Activated naive CD4-positive, alpha-beta T cell treated with anti-CD3 and anti-CD28 coated beads for 36 hours (primary cell): ENCODE measurements at regions not wholly inside any gene's neighbourhood (a gene's known extent, or its start where the extent isn't known, plus 50 kb on each side); places are given as distances from the start of the nearest gene placed in this dataset.

Experiments
- CTCF ChIA-PET: fragments of 350-600 bp; sonication (Branson Sonifier 250); formaldehyde crosslinking; loops from one replicate; lab custom pipeline; 2021; ENCODE audit warnings: antibody characterized with exemption; lab: Charles Lee
- DNase-seq: peaks from one replicate; pipeline ENCODE4 v3.0.0-alpha.2; 2020
- H3K27ac Mint-ChIP-seq: one replicate; pipeline ENCODE4 v1.8.0; 2021; ENCODE audit warnings: mild to moderate bottlenecking, mixed read lengths
- H3K27me3 Mint-ChIP-seq: one replicate; pipeline ENCODE4 v1.8.0; 2021; ENCODE audit warnings: low read depth, mixed read lengths
- H3K36me3 Mint-ChIP-seq: one replicate; pipeline ENCODE4 v1.8.0; 2021; ENCODE audit warnings: low read depth, mixed read lengths
- H3K4me1 Mint-ChIP-seq: one replicate; pipeline ENCODE4 v1.8.0; 2021; ENCODE audit warnings: low read depth, mixed read lengths
- H3K4me3 Mint-ChIP-seq: one replicate; pipeline ENCODE4 v1.8.0; 2021; ENCODE audit warnings: mild to moderate bottlenecking, moderate library complexity, mixed read lengths
- H3K9me3 Mint-ChIP-seq: one replicate; pipeline ENCODE4 v1.8.0; 2021; ENCODE audit warnings: mixed read lengths
- intact Hi-C: fragments of 100-400 bp; cut with micrococcal nuclease; formaldehyde crosslinking; loops from one replicate; pipeline ENCODE4 v1.15.1; 2023

DNA sequence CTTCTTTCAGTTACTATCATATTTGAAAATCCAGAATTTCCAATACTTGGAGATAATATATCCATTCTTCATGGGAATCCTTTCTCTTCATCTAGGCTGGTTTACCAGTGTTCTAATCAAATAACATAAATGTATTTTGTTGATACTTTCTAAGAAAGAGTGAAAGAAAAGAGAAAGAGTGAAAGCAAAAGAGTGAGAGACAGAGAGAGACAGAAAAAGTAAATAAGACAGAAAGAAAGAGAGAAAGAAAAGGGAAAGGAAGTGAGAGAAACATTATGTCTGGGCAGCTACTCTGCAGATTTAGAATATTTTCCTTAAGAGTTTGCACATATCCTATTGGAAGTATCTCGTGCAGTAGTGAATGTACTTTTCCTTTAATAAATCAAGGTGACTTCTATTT is 781.0 kb upstream of the GJE1 start:
- no peak for DNase-seq
- Mint-ChIP-seq H3K27me3 (no peaks in the 10 kb centered on the region), H3K9me3 (no peaks in the 10 kb centered on the region), H3K4me1 (no peaks in the 10 kb centered on the region), H3K27ac (no peak overlapping the region), H3K36me3 (no peaks in the 10 kb centered on the region), H3K4me3 (no peak overlapping the region)
- intact Hi-C loops = no loop called here
- CTCF ChIA-PET = interaction anchor here (0.7 to 1.0 kb wide), 2 partner anchors 11 to 262 kb away, joined by 3 to 4 read pairs; no protein-coding TSS in a partner anchor

DNA sequence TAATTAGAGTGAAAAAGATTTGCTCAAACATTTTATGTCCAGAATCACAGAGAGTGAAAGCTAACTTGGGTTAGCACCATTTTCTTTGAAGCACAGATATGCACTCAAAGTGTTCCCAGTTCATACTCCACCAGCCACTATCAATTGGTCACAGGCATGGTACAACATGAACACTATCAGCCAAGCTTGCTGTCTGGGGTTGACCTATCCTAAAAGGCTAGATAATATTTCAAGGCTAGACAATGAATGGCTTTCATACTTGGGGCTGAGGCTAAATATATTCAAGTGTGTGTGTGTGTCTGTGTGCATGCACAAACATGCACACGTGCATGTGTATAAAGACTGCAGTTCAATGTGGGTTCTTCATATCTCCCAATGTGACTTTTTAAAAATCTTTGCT is 783.0 kb upstream of the GJE1 start:
- no peaks in the 10 kb centered on the region for H3K9me3 Mint-ChIP-seq
- no peaks in the 10 kb centered on the region for H3K36me3 Mint-ChIP-seq
- no peaks in the 10 kb centered on the region for H3K27me3 Mint-ChIP-seq
- no peak for DNase-seq
- CTCF ChIA-PET = no interaction called here
- no peak overlapping the region for H3K4me3 Mint-ChIP-seq
- H3K27ac Mint-ChIP-seq = no peak overlapping the region
- intact Hi-C loops = no loop called here
- no peaks in the 10 kb centered on the region for H3K4me1 Mint-ChIP-seq

DNA sequence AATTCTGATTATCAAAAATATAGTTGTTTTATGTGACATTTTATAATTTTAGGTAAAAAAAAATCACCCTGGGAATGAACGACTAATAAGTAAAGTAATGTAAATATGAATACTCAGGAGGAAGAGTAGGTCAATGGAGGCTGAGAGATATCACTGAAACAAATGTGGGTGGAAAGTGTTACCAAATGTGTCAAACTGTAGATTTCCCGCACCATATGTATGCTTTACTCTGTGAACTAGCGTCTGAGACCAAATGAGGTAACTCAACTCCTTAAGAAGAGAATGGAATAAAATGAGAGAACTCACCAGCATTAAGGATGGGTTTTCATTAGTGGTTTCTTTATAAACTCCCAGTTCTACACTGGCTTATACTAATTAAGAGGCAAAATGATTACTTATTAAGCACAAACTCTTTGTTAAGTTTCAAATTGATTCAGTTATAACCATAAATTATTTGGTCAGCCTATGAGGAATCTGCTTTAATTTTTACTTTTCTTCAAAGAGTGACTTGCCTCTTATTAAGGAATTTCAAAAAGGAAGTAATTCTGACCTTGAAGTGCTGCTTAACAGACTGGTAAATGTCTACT is 784.7 kb upstream of the GJE1 start:
- CTCF ChIA-PET = no interaction called here
- H3K9me3 Mint-ChIP-seq = no peaks in the 10 kb centered on the region
- intact Hi-C loops = no loop called here
- no peak for DNase-seq
- H3K4me3 Mint-ChIP-seq = no peak overlapping the region
- no peak overlapping the region for H3K27ac Mint-ChIP-seq
- no peaks in the 10 kb centered on the region for H3K27me3 Mint-ChIP-seq
- no peaks in the 10 kb centered on the region for H3K4me1 Mint-ChIP-seq
- no peaks in the 10 kb centered on the region for H3K36me3 Mint-ChIP-seq

DNA sequence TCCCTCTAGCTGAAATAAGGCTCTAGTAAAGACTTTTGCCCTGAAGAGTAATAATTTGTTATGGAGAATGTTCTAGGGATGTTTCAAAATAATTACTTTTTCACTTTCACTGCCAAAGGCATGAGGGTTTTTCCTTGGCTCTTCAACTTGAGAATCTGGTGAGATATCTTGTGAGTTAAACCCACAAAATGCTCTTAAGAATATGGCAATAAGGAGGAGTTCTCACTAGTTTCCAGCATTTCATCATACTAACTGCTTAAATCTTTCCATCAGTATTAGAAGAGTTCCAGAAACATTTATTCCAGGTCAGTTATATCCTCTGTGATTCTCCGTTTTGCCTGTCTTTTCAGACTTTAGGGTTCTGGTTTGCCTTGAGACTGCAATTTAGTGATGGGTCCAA is 785.6 kb upstream of the GJE1 start:
- no peak for DNase-seq
- H3K36me3 Mint-ChIP-seq = no peaks in the 10 kb centered on the region
- intact Hi-C loops = no loop called here
- no peaks in the 10 kb centered on the region for H3K4me1 Mint-ChIP-seq
- H3K9me3 Mint-ChIP-seq = no peaks in the 10 kb centered on the region
- no peaks in the 10 kb centered on the region for H3K27me3 Mint-ChIP-seq
- CTCF ChIA-PET = no interaction called here
- H3K4me3 Mint-ChIP-seq = no peak overlapping the region
- H3K27ac Mint-ChIP-seq = no peak overlapping the region

DNA sequence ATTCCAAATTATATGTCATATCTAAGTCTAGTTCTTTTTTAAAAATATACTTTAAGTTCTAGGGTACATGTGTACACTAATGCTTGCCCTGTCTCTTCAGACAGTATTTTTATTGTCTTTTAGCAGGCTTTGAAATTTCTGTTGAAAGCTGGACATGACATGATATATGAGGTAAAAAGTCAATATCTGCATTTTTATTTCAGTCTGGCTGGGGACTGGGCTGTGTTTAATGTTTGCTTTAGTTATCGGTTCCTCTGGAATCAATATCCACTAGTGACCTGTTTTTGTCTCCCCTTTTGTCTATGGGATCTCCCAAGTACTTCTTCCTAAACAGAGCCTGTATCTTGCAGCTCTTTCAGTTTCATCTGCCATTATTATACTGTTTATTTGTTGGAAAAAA is 786.2 kb upstream of the GJE1 start:
- no peak for DNase-seq
- no peaks in the 10 kb centered on the region for H3K9me3 Mint-ChIP-seq
- intact Hi-C loops = no loop called here
- no peak overlapping the region for H3K4me3 Mint-ChIP-seq
- CTCF ChIA-PET = no interaction called here
- no peaks in the 10 kb centered on the region for H3K36me3 Mint-ChIP-seq
- no peak overlapping the region for H3K27ac Mint-ChIP-seq
- no peaks in the 10 kb centered on the region for H3K4me1 Mint-ChIP-seq
- no peaks in the 10 kb centered on the region for H3K27me3 Mint-ChIP-seq

DNA sequence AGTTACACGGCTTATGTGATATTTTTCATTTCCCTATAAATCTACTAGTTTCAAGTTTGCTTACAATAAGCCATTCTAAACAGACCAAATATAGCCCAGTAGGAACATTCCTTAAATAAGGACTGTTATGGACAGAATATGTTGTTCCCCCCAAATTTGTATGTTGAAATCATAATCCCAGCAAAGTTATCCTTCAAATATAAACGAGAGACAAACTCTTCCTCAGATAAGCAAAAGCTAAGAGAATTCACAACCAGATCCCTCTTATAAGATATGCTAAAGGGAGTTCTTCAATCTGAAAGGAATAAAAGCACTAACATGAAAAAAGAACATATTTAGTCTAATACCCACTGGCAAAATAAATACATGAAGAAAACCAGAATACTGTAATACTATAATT is 795.5 kb upstream of the GJE1 start:
- H3K4me1 Mint-ChIP-seq = no peaks in the 10 kb centered on the region
- no peak for DNase-seq
- no peaks in the 10 kb centered on the region for H3K36me3 Mint-ChIP-seq
- no peak overlapping the region for H3K27ac Mint-ChIP-seq
- CTCF ChIA-PET = no interaction called here
- intact Hi-C loops = no loop called here
- H3K27me3 Mint-ChIP-seq = peaks cover 5% of the 10 kb centered on the region
- H3K4me3 Mint-ChIP-seq = no peak overlapping the region
- no peaks in the 10 kb centered on the region for H3K9me3 Mint-ChIP-seq

DNA sequence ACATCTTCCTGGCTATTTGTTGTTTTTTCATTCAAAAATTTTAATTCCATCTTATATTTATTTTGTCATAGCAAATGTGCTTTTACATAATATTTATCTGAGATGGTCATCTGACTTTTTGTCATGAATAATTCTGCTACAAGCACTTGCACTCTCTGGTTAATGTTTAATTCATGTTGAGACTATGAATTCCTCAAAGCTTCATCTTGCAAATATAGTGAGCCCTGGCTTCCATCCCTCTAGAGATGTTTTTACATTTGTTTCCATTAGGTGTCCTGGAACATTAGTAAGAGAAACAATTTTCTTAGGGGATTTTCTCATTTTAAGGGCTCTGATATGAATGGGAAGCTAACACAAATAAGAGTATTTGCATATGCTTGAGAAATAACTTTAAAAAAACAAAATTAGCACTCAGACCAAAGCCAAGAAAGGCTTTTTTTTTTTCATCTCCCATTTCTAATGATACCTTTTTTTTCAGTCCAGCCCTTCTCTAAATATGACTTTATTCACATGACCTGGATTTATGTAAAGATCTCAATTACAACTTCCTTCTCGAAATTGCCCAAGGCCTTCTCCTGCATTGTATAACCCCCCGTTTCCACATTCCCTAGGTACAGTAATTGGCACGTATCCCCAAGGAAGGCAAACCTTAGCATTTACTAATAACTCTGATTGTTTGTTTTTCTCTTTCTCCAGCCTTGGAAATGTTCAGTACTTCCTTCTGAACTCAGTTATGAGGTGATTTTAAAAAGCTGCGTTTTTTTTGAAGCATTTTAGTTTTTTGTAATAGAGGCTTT is 797.0 kb upstream of the GJE1 start:
- CTCF ChIA-PET = no interaction called here
- DNase-seq = no peak
- Mint-ChIP-seq H3K27ac (no peak overlapping the region), H3K4me3 (no peak overlapping the region), H3K4me1 (no peaks in the 10 kb centered on the region), H3K27me3 (peaks cover 5% of the 10 kb centered on the region), H3K36me3 (no peaks in the 10 kb centered on the region), H3K9me3 (no peaks in the 10 kb centered on the region)
- intact Hi-C loops = no loop called here

DNA sequence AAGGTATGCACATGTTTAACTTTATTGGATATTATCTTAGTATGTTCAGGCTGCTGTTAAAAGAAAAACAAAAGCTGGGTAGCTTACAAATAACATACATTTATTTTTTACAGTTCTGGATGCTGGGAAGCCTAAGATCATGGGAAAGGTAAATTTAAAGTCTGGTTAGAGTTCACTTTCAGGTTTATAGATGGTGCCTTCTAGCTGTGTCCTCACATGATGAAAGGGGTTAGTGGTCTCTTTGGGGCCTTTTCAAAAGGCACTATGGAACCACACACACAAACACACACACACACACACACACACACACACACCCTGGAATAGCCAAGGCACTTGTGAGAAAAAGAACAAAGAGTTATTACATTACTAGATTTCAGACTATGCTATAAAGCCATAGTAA is 805.8 kb upstream of the GJE1 start:
- DNase-seq = no peak
- H3K9me3 Mint-ChIP-seq = no peaks in the 10 kb centered on the region
- H3K4me1 Mint-ChIP-seq = peaks cover 14% of the 10 kb centered on the region
- H3K4me3 Mint-ChIP-seq = no peak overlapping the region
- no peaks in the 10 kb centered on the region for H3K36me3 Mint-ChIP-seq
- intact Hi-C loops = loop anchor here (1.0 to 5.0 kb wide), 4 partner anchors 20 to 235 kb away; no protein-coding TSS in a partner anchor
- H3K27me3 Mint-ChIP-seq = no peaks in the 10 kb centered on the region
- H3K27ac Mint-ChIP-seq = no peak overlapping the region
- CTCF ChIA-PET = no interaction called here

DNA sequence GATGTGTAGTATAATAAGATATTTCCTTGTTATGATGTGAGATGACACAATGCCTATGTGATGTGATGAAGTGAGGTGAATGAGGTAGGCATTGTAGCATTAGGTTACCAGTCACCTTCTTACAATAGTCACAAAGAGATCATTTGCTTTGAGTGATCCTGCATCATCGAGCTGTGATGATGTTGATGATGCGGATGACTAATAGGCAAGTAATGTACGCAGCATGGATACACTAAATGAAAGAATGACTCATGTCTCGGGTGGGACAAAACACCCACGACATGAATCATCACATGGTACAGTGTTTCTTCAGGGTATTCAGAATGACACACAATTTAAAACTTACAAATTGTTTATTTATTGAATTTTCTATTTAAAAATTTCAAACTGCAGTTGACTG is 806.3 kb upstream of the GJE1 start:
- intact Hi-C loops = loop anchor here (1.0 to 5.0 kb wide), 4 partner anchors 19 to 236 kb away; no protein-coding TSS in a partner anchor
- H3K4me3 Mint-ChIP-seq = no peak overlapping the region

DNA sequence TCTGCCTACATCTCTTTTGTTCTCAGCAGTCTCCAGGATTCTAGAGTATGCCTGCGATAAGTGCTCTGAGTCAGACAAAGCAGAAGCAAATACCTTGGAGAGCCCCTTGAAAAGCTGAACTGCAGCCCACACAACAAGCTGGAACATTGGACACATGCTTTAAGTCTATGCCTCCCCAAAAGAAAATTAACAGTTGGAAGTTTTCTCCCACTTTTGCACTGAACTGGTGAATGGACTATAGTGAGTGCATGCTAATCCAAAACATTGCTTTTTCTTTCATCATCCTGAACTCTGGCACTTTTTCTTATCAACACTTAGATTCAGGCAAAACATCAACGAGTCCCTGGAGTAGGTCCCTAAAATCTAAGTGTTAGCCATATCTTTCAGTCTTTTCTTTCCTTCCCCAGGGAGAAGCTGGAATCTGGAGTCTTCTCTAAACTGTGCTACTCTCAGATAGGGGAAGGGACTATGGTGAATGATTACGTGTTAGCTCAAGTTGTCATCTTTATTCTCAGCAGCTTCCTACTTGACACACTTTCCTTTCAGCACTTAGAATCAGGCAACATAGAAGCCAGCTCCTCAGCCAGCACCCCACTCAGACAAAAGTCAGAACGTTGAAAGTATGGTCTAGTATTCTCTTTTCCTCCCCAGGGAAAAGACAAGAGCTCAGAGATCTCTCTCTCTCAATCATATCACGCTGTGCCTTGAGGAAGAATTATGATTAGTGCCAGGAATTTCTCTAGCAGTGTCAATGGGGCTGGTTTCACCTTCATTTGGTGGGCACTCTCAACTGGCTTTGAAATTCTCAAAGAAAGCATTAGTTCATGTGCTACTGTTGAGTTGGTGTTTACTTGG is 811.0 kb upstream of the GJE1 start:
- Mint-ChIP-seq H3K4me1 (peaks cover 11% of the 10 kb centered on the region), H3K27ac (no peak overlapping the region), H3K36me3 (no peaks in the 10 kb centered on the region), H3K4me3 (no peak overlapping the region), H3K27me3 (no peaks in the 10 kb centered on the region), H3K9me3 (no peaks in the 10 kb centered on the region)
- intact Hi-C loops = no loop called here
- DNase-seq = no peak
- CTCF ChIA-PET = interaction anchor here (0.6 to 0.7 kb wide), 4 partner anchors 89 to 1256 kb away, joined by 3 to 4 read pairs (median 3); no protein-coding TSS in a partner anchor

More for the DNA sequence above, 806.3 kb upstream of the GJE1 start:
- H3K9me3 Mint-ChIP-seq = no peaks in the 10 kb centered on the region
- DNase-seq = peak; percentile 80
- H3K36me3 Mint-ChIP-seq = no peaks in the 10 kb centered on the region
- peaks cover 15% of the 10 kb centered on the region for H3K4me1 Mint-ChIP-seq
- CTCF ChIA-PET = no interaction called here
- H3K27me3 Mint-ChIP-seq = no peaks in the 10 kb centered on the region
- H3K27ac Mint-ChIP-seq = no peak overlapping the region

DNA sequence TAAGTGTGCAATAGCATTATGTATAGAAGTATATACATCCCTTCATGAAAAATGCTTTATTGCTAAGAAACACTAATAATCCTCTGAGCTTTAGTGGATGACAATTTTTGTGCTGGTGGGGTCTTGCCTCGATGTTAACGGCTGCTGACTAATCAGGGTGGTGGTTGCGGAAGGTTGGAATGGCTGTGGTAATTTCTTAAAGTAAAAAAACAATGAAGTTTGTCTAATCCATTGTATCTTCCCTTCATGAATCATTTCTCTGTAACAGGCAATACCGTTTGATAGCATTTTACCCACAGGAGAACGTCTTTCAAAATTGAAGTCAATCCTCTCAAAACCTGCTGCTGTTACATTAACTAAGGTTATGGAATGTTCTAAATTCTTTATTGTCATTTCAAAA is 816.5 kb upstream of the GJE1 start:
- no peaks in the 10 kb centered on the region for H3K27me3 Mint-ChIP-seq
- intact Hi-C loops = no loop called here
- H3K9me3 Mint-ChIP-seq = no peaks in the 10 kb centered on the region
- H3K36me3 Mint-ChIP-seq = no peaks in the 10 kb centered on the region
- H3K27ac Mint-ChIP-seq = no peak overlapping the region
- H3K4me3 Mint-ChIP-seq = no peak overlapping the region
- CTCF ChIA-PET = no interaction called here
- no peak for DNase-seq
- H3K4me1 Mint-ChIP-seq = no peaks in the 10 kb centered on the region

DNA sequence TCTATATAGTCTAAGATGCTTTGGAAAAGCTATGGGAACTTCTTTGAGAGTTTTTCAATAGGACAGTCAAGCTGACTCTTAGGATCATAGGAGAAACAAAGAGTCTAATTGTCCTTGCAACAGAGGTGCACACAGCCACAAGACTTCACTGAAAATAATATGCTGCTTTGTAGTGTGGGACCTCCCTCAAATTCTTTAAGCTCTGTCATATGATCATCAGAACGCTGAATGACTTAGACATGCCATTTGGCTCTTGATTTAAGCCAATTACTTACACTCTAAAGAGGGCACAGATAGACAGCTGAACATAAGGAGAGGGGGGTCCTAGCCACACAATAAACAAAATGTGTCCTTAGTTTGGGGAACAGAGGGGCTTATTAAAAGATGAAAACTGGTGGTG is 818.7 kb upstream of the GJE1 start:
- no peaks in the 10 kb centered on the region for H3K36me3 Mint-ChIP-seq
- H3K27ac Mint-ChIP-seq = no peak overlapping the region
- peaks cover 4% of the 10 kb centered on the region for H3K4me1 Mint-ChIP-seq
- H3K27me3 Mint-ChIP-seq = no peaks in the 10 kb centered on the region
- intact Hi-C loops = no loop called here
- no peak overlapping the region for H3K4me3 Mint-ChIP-seq
- CTCF ChIA-PET = interaction anchor here (0.6 kb wide), 1 partner anchor 865 kb away, joined by 3 read pairs; no protein-coding TSS in a partner anchor
- DNase-seq = no peak
- no peaks in the 10 kb centered on the region for H3K9me3 Mint-ChIP-seq
